ENCODE measurements at regions not wholly inside any gene's neighbourhood (a gene's known extent, or its start where the extent isn't known, plus 50 kb on each side); places are given as distances from the start of the nearest gene placed in this dataset.

GRCh38 chr21:28550057-28550825 is 442.4 kb downstream of the LTN1 start:
- WGBS (ENCODE audit: insufficient coverage) = no CpG with 5 or more reads among the region's 2 CpGs
- Mint-ChIP-seq H3K4me3 (no peak overlapping the region), H3K27me3 (no peaks in the 10 kb centered on the region), H3K9me3 (ENCODE audit: insufficient read depth) (no peaks in the 10 kb centered on the region), H3K27ac (no peak overlapping the region), H3K4me1 (no peaks in the 10 kb centered on the region)
- H2AFZ ChIP-seq (ENCODE audit: insufficient read depth, low read depth, low read length, poor library complexity, severe bottlenecking) = no peak overlapping the region
- H3K36me3 ChIP-seq (replicated peaks in 1 of 2; ENCODE audit: control extremely low read depth in 1 of 2, control insufficient read depth in 1 of 2, extremely low read depth in 1 of 2, insufficient read depth in 2 of 2, low read length in 1 of 2) = no peaks in the 10 kb centered on the region
- no peak for DNase-seq
- POLR2A ChIA-PET = no interaction called here
- TF ChIP-seq CTCF (IDR thresholded peaks at IDR 0.05) (no peak), EZH2 (IDR thresholded peaks at IDR 0.05; ENCODE audit: borderline replicate concordance, insufficient read depth, low read depth, low read length, poor library complexity, severe bottlenecking) (no peak)
- H3K4me1 ChIP-seq (ENCODE audit: control insufficient read depth in 2 of 2, insufficient read depth in 2 of 2, low read length in 2 of 2) = no peaks in the 10 kb centered on the region
- H3K79me2 ChIP-seq (ENCODE audit: control insufficient read depth, insufficient read depth, low read length) = no peaks in the 10 kb centered on the region
- ATAC-seq (ENCODE audit: low read depth) = no peak
- no peak overlapping the region for H3K27ac ChIP-seq (ENCODE audit: low read length in 2 of 2)
- H3K4me2 ChIP-seq (replicated peaks; ENCODE audit: low read depth, low read length, poor library complexity, severe bottlenecking) = no peak overlapping the region
- H3K27me3 ChIP-seq (replicated peaks in 1 of 4; ENCODE audit: control extremely low read depth in 1 of 4, control insufficient read depth in 3 of 4, insufficient read depth in 4 of 4, low read length in 3 of 4) = no peaks in the 10 kb centered on the region
- CTCF ChIA-PET = no interaction called here
- no peaks in the 10 kb centered on the region for H4K20me1 ChIP-seq (ENCODE audit: control insufficient read depth, insufficient read depth, low read length, poor library complexity, severe bottlenecking)
- intact Hi-C loops (cut with micrococcal nuclease) = no loop called here
- peaks cover 0 to 5% (median 0%) of the 10 kb centered on the region in 3 donors for H3K9me3 ChIP-seq (ENCODE audit: control extremely low read depth in 1 of 3, control insufficient read depth in 2 of 3, insufficient read depth in 1 of 3, low read length in 2 of 3)
- no peak overlapping the region for H3K9ac ChIP-seq (ENCODE audit: low read length)
- no peak overlapping the region for H3K4me3 ChIP-seq (ENCODE audit: control extremely low read depth in 1 of 5, extremely low read depth in 1 of 5, insufficient read depth in 1 of 5, low read depth in 2 of 5, low read length in 4 of 5)

- no peak for TF ChIP-seq EZH2 (IDR thresholded peaks at IDR 0.05; ENCODE audit: borderline replicate concordance, insufficient read depth, low read depth, low read length, poor library complexity, severe bottlenecking)
- no peak for TF ChIP-seq CTCF (IDR thresholded peaks at IDR 0.05)
- H3K4me1 Mint-ChIP-seq = no peaks in the 10 kb centered on the region
- no peak overlapping the region for H3K4me3 Mint-ChIP-seq
- H3K79me2 ChIP-seq (ENCODE audit: control insufficient read depth, insufficient read depth, low read length) = no peaks in the 10 kb centered on the region
- H2AFZ ChIP-seq (ENCODE audit: insufficient read depth, low read depth, low read length, poor library complexity, severe bottlenecking) = no peak overlapping the region
- WGBS (ENCODE audit: insufficient coverage) = 100% methylated on average over 1 of the region's 2 CpGs
- intact Hi-C loops (cut with micrococcal nuclease) = no loop called here
- no peaks in the 10 kb centered on the region for H3K4me1 ChIP-seq (ENCODE audit: control insufficient read depth in 2 of 2, insufficient read depth in 2 of 2, low read length in 2 of 2)
- no peaks in the 10 kb centered on the region for H3K27me3 ChIP-seq (replicated peaks in 1 of 4; ENCODE audit: control extremely low read depth in 1 of 4, control insufficient read depth in 3 of 4, insufficient read depth in 4 of 4, low read length in 3 of 4)
- H3K36me3 ChIP-seq (replicated peaks in 1 of 2; ENCODE audit: control extremely low read depth in 1 of 2, control insufficient read depth in 1 of 2, extremely low read depth in 1 of 2, insufficient read depth in 2 of 2, low read length in 1 of 2) = no peaks in the 10 kb centered on the region
- no peaks in the 10 kb centered on the region for H4K20me1 ChIP-seq (ENCODE audit: control insufficient read depth, insufficient read depth, low read length, poor library complexity, severe bottlenecking)
- no peak overlapping the region for H3K4me3 ChIP-seq (ENCODE audit: control extremely low read depth in 1 of 5, extremely low read depth in 1 of 5, insufficient read depth in 1 of 5, low read depth in 2 of 5, low read length in 4 of 5)
- no peak overlapping the region for H3K4me2 ChIP-seq (replicated peaks; ENCODE audit: low read depth, low read length, poor library complexity, severe bottlenecking)
- H3K27me3 Mint-ChIP-seq = no peaks in the 10 kb centered on the region
- ATAC-seq (ENCODE audit: low read depth) (no peak), DNase-seq (no peak)
- H3K27ac Mint-ChIP-seq = no peak overlapping the region
- no peak overlapping the region for H3K9ac ChIP-seq (ENCODE audit: low read length)
- no peak overlapping the region for H3K27ac ChIP-seq (ENCODE audit: low read length in 2 of 2)
- CTCF ChIA-PET = no interaction called here
- POLR2A ChIA-PET = no interaction called here
- no peaks in the 10 kb centered on the region for H3K9me3 Mint-ChIP-seq (ENCODE audit: insufficient read depth)
- H3K9me3 ChIP-seq (ENCODE audit: control extremely low read depth in 1 of 3, control insufficient read depth in 2 of 3, insufficient read depth in 1 of 3, low read length in 2 of 3) = peaks cover 0 to 1% (median 0%) of the 10 kb centered on the region in 3 donors
Observed at GRCh38 chr21:28548291-28548690, 444.4 kb downstream of the LTN1 start.
